HG02759 (cell line): ENCODE measurements at regions not wholly inside any gene's neighbourhood (a gene's known extent, or its start where the extent isn't known, plus 50 kb on each side); places are given as distances from the start of the nearest gene placed in this dataset.

Experiments
- ATAC-seq: cut with Tn5 transposase; IDR thresholded peaks from one replicate; pipeline ENCODE4 v1.9.1; 2021; ENCODE audit warnings: mild to moderate bottlenecking, moderate library complexity; ENCODE audit not compliant: unreplicated experiment

- no peak for ATAC-seq
Measured at GRCh38 chr20:51165131-51165530, 142.2 kb upstream of the KCNG1 start.

- no peak for ATAC-seq
Measured at GRCh38 chr20:51164731-51165130, 141.8 kb upstream of the KCNG1 start.

- no peak for ATAC-seq
Measured at GRCh38 chr20:51163996-51164600, 141.2 kb upstream of the KCNG1 start.

GRCh38 chr20:51162015-51162414, 139.1 kb upstream of the KCNG1 start:
- ATAC-seq = no peak

- ATAC-seq = no peak
Measured at GRCh38 chr20:51160821-51161220, 137.9 kb upstream of the KCNG1 start.

GRCh38 chr20:51159981-51160380, 137.1 kb upstream of the KCNG1 start:
- ATAC-seq = no peak

- ATAC-seq = no peak
Measured at GRCh38 chr20:51159303-51159702, 136.4 kb upstream of the KCNG1 start.

- no peak for ATAC-seq
Measured at GRCh38 chr20:51158226-51158625, 135.3 kb upstream of the KCNG1 start.

- ATAC-seq = no peak
Measured at GRCh38 chr20:51156041-51156982, 133.4 kb upstream of the KCNG1 start.

GRCh38 chr20:51154708-51155690, 132.1 kb upstream of the KCNG1 start:
- ATAC-seq = no peak

- no peak for ATAC-seq
Measured at GRCh38 chr20:51153867-51154707, 131.2 kb upstream of the KCNG1 start.

- ATAC-seq = no peak
Measured at GRCh38 chr20:51148941-51149340, 126.0 kb upstream of the KCNG1 start.

- ATAC-seq = no peak
Measured at GRCh38 chr20:51144476-51144875, 121.6 kb upstream of the KCNG1 start.

GRCh38 chr20:51143652-51144051, 120.7 kb upstream of the KCNG1 start:
- ATAC-seq = no peak

- ATAC-seq = no peak
Measured at GRCh38 chr20:51142448-51142847, 119.5 kb upstream of the KCNG1 start.

- ATAC-seq = no peak
Measured at GRCh38 chr20:51140671-51141070, 117.8 kb upstream of the KCNG1 start.

GRCh38 chr20:51139891-51140290, 117.0 kb upstream of the KCNG1 start:
- no peak for ATAC-seq

GRCh38 chr20:51138576-51138975, 115.7 kb upstream of the KCNG1 start:
- ATAC-seq = no peak

- ATAC-seq = no peak
Measured at GRCh38 chr20:51137461-51137860, 114.6 kb upstream of the KCNG1 start.
